ENCODE measurements at regions not wholly inside any gene's neighbourhood (a gene's known extent, or its start where the extent isn't known, plus 50 kb on each side); places are given as distances from the start of the nearest gene placed in this dataset.

GRCh38 chr2:6353669-6354068, 512.0 kb downstream of the CMPK2 start:
- no peak overlapping the region for H3K9ac ChIP-seq (ENCODE audit: low read depth, low read length)
- no peak overlapping the region for H3K4me3 ChIP-seq (ENCODE audit: low read length)
- H3K27me3 ChIP-seq (ENCODE audit: insufficient read depth, low read length), result no peaks in the 10 kb centered on the region
- no peaks in the 10 kb centered on the region for H3K4me1 ChIP-seq (ENCODE audit: insufficient read depth, low read length)
- H3K27ac ChIP-seq (ENCODE audit: low read length), result no peak overlapping the region
- no peaks in the 10 kb centered on the region for H3K9me3 ChIP-seq (ENCODE audit: insufficient read depth, low read depth, low read length)
- H3K36me3 ChIP-seq (ENCODE audit: insufficient read depth, low read depth, low read length), result no peaks in the 10 kb centered on the region

GRCh38 chr2:6354546-6354945, 511.2 kb downstream of the CMPK2 start:
- no peak overlapping the region for H3K4me3 ChIP-seq (ENCODE audit: low read length)
- no peak overlapping the region for H3K9ac ChIP-seq (ENCODE audit: low read depth, low read length)
- no peak overlapping the region for H3K27ac ChIP-seq (ENCODE audit: low read length)
- no peaks in the 10 kb centered on the region for H3K27me3 ChIP-seq (ENCODE audit: insufficient read depth, low read length)
- no peaks in the 10 kb centered on the region for H3K4me1 ChIP-seq (ENCODE audit: insufficient read depth, low read length)
- no peaks in the 10 kb centered on the region for H3K9me3 ChIP-seq (ENCODE audit: insufficient read depth, low read depth, low read length)
- H3K36me3 ChIP-seq (ENCODE audit: insufficient read depth, low read depth, low read length), result no peaks in the 10 kb centered on the region

GRCh38 chr2:6355886-6356761, 509.6 kb downstream of the CMPK2 start:
- no peak overlapping the region for H3K9ac ChIP-seq (ENCODE audit: low read depth, low read length)
- no peaks in the 10 kb centered on the region for H3K36me3 ChIP-seq (ENCODE audit: insufficient read depth, low read depth, low read length)
- no peaks in the 10 kb centered on the region for H3K4me1 ChIP-seq (ENCODE audit: insufficient read depth, low read length)
- no peaks in the 10 kb centered on the region for H3K27me3 ChIP-seq (ENCODE audit: insufficient read depth, low read length)
- no peaks in the 10 kb centered on the region for H3K9me3 ChIP-seq (ENCODE audit: insufficient read depth, low read depth, low read length)
- H3K4me3 ChIP-seq (ENCODE audit: low read length), result no peak overlapping the region
- no peak overlapping the region for H3K27ac ChIP-seq (ENCODE audit: low read length)

- no peaks in the 10 kb centered on the region for H3K36me3 ChIP-seq (ENCODE audit: insufficient read depth, low read depth, low read length)
- no peaks in the 10 kb centered on the region for H3K9me3 ChIP-seq (ENCODE audit: insufficient read depth, low read depth, low read length)
- H3K27me3 ChIP-seq (ENCODE audit: insufficient read depth, low read length), result no peaks in the 10 kb centered on the region
- no peak overlapping the region for H3K4me3 ChIP-seq (ENCODE audit: low read length)
- no peak overlapping the region for H3K9ac ChIP-seq (ENCODE audit: low read depth, low read length)
- no peaks in the 10 kb centered on the region for H3K4me1 ChIP-seq (ENCODE audit: insufficient read depth, low read length)
- H3K27ac ChIP-seq (ENCODE audit: low read length), result no peak overlapping the region
Observed at GRCh38 chr2:6358546-6358945, 507.2 kb downstream of the CMPK2 start.

GRCh38 chr2:6358985-6359384, 506.7 kb downstream of the CMPK2 start:
- Histone ChIP-seq H3K4me1 (ENCODE audit: insufficient read depth, low read length) (no peaks in the 10 kb centered on the region), H3K27ac (ENCODE audit: low read length) (no peak overlapping the region), H3K36me3 (ENCODE audit: insufficient read depth, low read depth, low read length) (no peaks in the 10 kb centered on the region), H3K9ac (ENCODE audit: low read depth, low read length) (no peak overlapping the region), H3K9me3 (ENCODE audit: insufficient read depth, low read depth, low read length) (no peaks in the 10 kb centered on the region), H3K4me3 (ENCODE audit: low read length) (no peak overlapping the region), H3K27me3 (ENCODE audit: insufficient read depth, low read length) (no peaks in the 10 kb centered on the region)

- Histone ChIP-seq H3K27me3 (ENCODE audit: insufficient read depth, low read length) (no peaks in the 10 kb centered on the region), H3K9me3 (ENCODE audit: insufficient read depth, low read depth, low read length) (no peaks in the 10 kb centered on the region), H3K4me1 (ENCODE audit: insufficient read depth, low read length) (no peaks in the 10 kb centered on the region), H3K27ac (ENCODE audit: low read length) (no peak overlapping the region), H3K4me3 (ENCODE audit: low read length) (no peak overlapping the region), H3K9ac (ENCODE audit: low read depth, low read length) (no peak overlapping the region), H3K36me3 (ENCODE audit: insufficient read depth, low read depth, low read length) (no peaks in the 10 kb centered on the region)
Observed at GRCh38 chr2:6359964-6360363, 505.7 kb downstream of the CMPK2 start.

- H3K4me1 ChIP-seq (ENCODE audit: insufficient read depth, low read length), result no peaks in the 10 kb centered on the region
- H3K9ac ChIP-seq (ENCODE audit: low read depth, low read length), result no peak overlapping the region
- H3K36me3 ChIP-seq (ENCODE audit: insufficient read depth, low read depth, low read length), result no peaks in the 10 kb centered on the region
- H3K27me3 ChIP-seq (ENCODE audit: insufficient read depth, low read length), result no peaks in the 10 kb centered on the region
- no peak overlapping the region for H3K27ac ChIP-seq (ENCODE audit: low read length)
- H3K4me3 ChIP-seq (ENCODE audit: low read length), result no peak overlapping the region
- H3K9me3 ChIP-seq (ENCODE audit: insufficient read depth, low read depth, low read length), result no peaks in the 10 kb centered on the region
Observed at GRCh38 chr2:6362671-6363450, 502.8 kb downstream of the CMPK2 start.

- Histone ChIP-seq H3K27me3 (ENCODE audit: insufficient read depth, low read length) (no peaks in the 10 kb centered on the region), H3K4me3 (ENCODE audit: low read length) (no peak overlapping the region), H3K27ac (ENCODE audit: low read length) (no peak overlapping the region), H3K4me1 (ENCODE audit: insufficient read depth, low read length) (no peaks in the 10 kb centered on the region), H3K9ac (ENCODE audit: low read depth, low read length) (no peak overlapping the region), H3K9me3 (ENCODE audit: insufficient read depth, low read depth, low read length) (no peaks in the 10 kb centered on the region), H3K36me3 (ENCODE audit: insufficient read depth, low read depth, low read length) (no peaks in the 10 kb centered on the region)
Observed at GRCh38 chr2:6368281-6368680, 497.4 kb downstream of the CMPK2 start.

- Histone ChIP-seq H3K36me3 (ENCODE audit: insufficient read depth, low read depth, low read length) (no peaks in the 10 kb centered on the region), H3K27me3 (ENCODE audit: insufficient read depth, low read length) (no peaks in the 10 kb centered on the region), H3K4me3 (ENCODE audit: low read length) (no peak overlapping the region), H3K9ac (ENCODE audit: low read depth, low read length) (no peak overlapping the region), H3K9me3 (ENCODE audit: insufficient read depth, low read depth, low read length) (no peaks in the 10 kb centered on the region), H3K4me1 (ENCODE audit: insufficient read depth, low read length) (no peaks in the 10 kb centered on the region), H3K27ac (ENCODE audit: low read length) (no peak overlapping the region)
Observed at GRCh38 chr2:6369266-6369665, 496.4 kb downstream of the CMPK2 start.

GRCh38 chr2:6370753-6371551, 494.8 kb downstream of the CMPK2 start:
- H3K27ac ChIP-seq (ENCODE audit: low read length), result no peak overlapping the region
- no peaks in the 10 kb centered on the region for H3K36me3 ChIP-seq (ENCODE audit: insufficient read depth, low read depth, low read length)
- H3K4me3 ChIP-seq (ENCODE audit: low read length), result no peak overlapping the region
- H3K9ac ChIP-seq (ENCODE audit: low read depth, low read length), result no peak overlapping the region
- H3K4me1 ChIP-seq (ENCODE audit: insufficient read depth, low read length), result no peaks in the 10 kb centered on the region
- H3K27me3 ChIP-seq (ENCODE audit: insufficient read depth, low read length), result no peaks in the 10 kb centered on the region
- H3K9me3 ChIP-seq (ENCODE audit: insufficient read depth, low read depth, low read length), result no peaks in the 10 kb centered on the region

GRCh38 chr2:6372317-6372901, 493.3 kb downstream of the CMPK2 start:
- H3K4me3 ChIP-seq (ENCODE audit: low read length), result no peak overlapping the region
- no peaks in the 10 kb centered on the region for H3K27me3 ChIP-seq (ENCODE audit: insufficient read depth, low read length)
- no peaks in the 10 kb centered on the region for H3K9me3 ChIP-seq (ENCODE audit: insufficient read depth, low read depth, low read length)
- no peaks in the 10 kb centered on the region for H3K36me3 ChIP-seq (ENCODE audit: insufficient read depth, low read depth, low read length)
- H3K4me1 ChIP-seq (ENCODE audit: insufficient read depth, low read length), result no peaks in the 10 kb centered on the region
- no peak overlapping the region for H3K27ac ChIP-seq (ENCODE audit: low read length)
- H3K9ac ChIP-seq (ENCODE audit: low read depth, low read length), result no peak overlapping the region
